NCI-H1105 treated with DMSO at 0.1 percent for 48 hours (cell line): ENCODE measurements at regions not wholly inside any gene's neighbourhood (a gene's known extent, or its start where the extent isn't known, plus 50 kb on each side); places are given as distances from the start of the nearest gene placed in this dataset.
A peak's percentile ranks its signal among the peaks of the same experiment; 100 is the strongest.
"Not testable (repeated sequence)": the region's sequence is repeated elsewhere in the genome, so short reads cannot be mapped to it uniquely, and the experiment has no call there.

Source experiments
- DNase-seq: peaks from one replicate; lab custom pipeline; 2025; lab: John Stamatoyannopoulos, UW

DNA sequence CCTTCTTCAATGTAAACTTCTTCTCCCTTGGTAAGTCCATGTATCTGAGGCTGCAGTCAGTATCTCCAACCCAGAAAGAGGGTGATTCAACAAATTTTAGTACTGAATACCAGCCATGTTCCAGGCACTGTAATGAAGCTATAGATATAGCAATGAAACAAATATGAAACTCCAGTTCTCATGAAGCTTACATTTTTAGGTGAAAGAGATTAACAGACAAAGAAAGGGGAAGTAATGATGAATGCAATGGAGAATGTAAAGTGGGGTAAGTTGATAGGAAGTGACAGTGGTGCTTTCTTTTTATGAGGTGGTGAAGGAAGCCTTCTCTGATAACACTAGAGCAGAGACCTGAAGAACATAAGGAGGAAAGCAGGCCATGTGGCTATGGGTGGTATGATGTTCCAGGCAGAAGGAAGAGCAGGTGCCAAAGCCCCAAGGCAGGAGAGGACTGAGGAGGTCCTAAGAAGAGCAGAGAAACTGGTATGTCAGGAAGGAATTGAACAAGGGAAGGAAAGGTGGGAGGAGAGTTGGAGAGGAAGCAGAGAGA, 143.6 kb downstream of the TFAP2B start:
- DNase-seq, result no peak

GRCh38 chr6:50963952-50964351, 145.3 kb downstream of the TFAP2B start:
- no peak for DNase-seq

- DNase-seq, result no peak
Measured at GRCh38 chr6:50965495-50965894, 146.8 kb downstream of the TFAP2B start.

GRCh38 chr6:50966532-50966931, 147.9 kb downstream of the TFAP2B start:
- DNase-seq, result no peak

GRCh38 chr6:50966986-50967385, 148.3 kb downstream of the TFAP2B start:
- no peak for DNase-seq

DNA sequence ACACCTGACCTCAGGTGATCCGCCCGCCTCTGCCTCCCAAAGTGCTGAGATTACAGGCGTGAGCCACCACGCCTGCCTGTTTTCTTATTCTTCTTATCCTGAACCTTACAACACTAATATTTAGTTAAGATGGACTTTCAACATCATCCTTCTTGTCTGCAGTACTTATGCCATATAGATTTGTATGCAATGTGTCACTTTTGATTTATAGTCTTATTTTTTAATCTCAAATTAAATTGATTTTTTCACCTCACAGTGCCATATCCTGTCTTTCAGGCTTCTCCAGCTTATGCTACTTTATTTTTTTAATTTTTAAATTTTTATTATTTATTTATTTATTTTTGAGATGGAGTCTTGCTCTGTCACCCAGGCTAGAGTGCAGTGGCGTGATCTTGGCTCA, 149.6 kb downstream of the TFAP2B start:
- DNase-seq, result not testable (repeated sequence)

DNA sequence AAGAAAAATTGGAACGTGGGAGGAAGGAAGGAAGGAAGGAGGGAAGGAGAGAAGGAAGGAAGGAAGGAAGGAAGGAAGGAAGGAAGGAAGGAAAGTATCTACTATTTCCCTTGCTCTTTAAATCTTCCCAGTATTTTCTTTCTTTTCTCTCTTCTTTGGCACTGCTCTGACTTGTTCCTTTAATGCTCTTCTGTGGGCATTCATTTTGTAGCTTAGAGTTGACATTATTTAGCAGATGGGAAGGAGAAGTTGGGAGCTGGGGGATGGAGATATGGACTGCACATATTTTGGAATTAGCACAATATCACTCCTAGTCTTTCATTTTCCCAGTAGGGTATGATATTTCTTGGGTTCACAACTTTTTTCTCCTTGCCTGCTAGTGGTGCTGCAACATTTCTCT, 152.2 kb downstream of the TFAP2B start:
- DNase-seq, result no peak

- DNase-seq, result no peak
Measured at GRCh38 chr6:50973464-50973863, 154.8 kb downstream of the TFAP2B start.

DNA sequence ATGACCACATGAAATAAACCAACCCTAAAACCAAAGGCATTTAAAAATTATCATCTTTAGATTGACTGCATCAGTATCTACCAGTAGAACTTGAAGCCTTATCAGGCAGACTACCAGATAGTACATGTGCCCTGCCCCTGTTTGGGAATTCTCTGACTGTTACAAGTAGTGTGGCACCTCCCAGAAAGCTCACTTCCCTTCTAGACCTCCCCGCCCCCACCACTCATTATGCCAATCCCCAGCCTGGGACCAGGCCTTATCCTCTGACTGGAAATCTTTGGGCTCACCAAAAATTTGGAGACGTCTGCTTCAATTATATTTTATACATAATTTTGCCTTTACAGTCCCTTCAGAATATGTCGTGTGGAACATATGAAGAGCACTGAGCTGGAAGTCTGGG, 155.6 kb downstream of the TFAP2B start:
- no peak for DNase-seq

- no peak for DNase-seq
Measured at GRCh38 chr6:50975216-50975615, 156.5 kb downstream of the TFAP2B start.

DNA sequence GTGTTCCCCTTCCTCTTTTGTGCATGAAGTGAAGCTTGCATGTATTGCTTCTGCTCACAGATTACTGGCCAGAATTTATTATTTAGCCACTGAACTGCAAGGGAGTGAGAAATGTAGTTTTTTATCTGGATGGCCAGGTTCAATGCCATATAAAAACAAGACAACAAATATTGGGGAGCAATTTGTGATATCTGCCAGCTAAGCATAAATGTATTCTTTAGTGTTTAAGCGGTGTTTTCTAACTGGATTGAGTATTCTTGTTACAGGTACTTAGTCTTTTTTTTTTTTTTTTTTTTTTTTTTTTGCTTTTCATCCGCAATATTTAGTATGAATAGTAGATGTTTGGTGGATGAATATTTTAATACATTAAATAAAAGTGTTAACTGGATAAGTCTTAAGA, 158.2 kb downstream of the TFAP2B start:
- no peak for DNase-seq

GRCh38 chr6:50977796-50978195, 159.1 kb downstream of the TFAP2B start:
- DNase-seq, result no peak

DNA sequence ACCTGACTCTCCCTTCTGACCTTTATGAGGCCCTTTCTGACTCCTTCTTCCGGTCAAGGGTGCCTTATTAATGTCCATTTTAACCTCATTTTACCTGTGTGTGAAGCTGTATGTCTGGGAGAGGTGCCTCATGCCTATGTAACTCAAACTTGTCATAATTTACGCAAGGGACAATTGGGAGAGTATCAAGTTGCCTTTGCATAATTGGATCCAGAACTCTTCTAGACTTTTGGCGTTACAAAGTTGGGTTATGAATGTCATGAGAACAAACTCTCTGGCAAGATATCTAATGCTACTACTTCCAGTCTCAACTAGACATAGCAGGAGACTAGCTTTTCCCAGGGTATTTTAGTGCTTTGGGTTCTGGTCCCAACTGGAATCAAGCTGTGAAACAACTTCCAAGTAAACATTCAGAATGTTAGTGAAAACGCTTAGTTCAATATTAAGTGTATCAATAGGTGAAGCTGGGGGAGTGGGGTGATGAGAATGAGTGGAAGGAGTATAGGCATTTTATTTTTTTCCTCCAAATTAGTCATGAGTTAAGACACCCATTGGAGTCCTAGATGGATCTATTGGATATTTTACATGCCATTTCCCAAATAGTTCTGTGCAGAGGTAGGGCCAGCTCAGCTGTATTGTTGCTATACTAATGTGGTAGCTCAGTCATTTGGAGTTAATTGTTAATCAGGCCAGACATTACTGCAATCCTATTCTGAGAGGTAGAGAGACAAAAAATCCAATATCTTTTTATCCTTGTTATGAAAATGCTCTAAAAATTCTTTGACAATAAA, 159.9 kb downstream of the TFAP2B start:
- no peak for DNase-seq

DNA sequence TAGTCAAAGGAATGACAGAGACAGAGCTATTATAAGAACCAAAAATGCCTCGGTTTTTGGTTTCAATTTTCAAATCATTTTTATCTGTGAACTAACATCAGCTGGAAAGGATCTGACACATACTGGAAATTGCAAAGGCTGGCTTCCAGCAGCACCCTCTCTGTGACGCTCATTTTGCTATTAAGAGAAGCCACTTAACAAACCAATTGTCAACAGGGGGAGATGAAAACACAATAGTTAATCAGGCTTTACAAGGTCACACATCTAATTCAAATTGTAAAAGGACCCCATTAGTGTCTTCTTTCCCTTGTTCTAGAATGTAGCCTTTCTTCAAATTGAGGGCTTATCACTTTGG, 160.5 kb downstream of the TFAP2B start:
- DNase-seq, result peak; percentile 50

- DNase-seq, result no peak
Measured at GRCh38 chr6:50984135-50984534, 165.5 kb downstream of the TFAP2B start.

DNA sequence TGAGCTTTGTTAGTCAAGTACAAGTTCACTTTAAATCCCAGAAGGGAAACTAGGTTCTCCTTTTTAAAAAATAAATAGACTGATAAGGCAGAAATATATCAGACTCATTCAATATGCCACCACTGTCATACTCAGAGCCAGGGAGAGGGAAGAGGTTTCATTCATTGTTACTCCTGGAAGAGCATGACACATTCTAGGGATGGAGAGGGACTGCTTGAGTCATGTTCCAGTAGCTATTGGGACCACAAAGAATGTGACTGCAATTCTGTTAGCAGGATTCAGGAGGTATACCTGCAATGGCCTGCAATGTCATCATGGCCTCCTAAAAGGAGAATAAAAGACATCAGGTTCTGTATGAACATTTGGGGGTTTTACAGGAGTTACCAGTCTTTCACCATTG, 167.6 kb downstream of the TFAP2B start:
- no peak for DNase-seq

DNA sequence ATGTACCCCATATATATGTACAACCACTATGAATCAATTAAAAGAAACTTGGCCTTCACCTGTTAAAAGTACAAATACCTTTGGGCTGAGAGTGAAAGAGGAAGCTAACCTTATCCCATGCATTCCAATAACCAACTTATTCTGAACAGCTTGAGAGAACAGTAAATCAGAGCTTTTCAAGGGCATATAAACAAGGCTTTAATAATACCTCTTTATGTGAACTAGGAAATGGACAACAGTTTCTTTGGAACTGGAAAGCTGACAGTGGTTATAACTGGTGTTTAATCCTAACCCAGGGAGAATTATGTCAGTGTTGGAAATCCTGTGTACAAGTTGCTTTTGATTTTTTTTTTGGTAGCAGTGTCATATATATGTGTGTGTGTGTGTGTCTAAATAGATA, 170.5 kb downstream of the TFAP2B start:
- no peak for DNase-seq

DNA sequence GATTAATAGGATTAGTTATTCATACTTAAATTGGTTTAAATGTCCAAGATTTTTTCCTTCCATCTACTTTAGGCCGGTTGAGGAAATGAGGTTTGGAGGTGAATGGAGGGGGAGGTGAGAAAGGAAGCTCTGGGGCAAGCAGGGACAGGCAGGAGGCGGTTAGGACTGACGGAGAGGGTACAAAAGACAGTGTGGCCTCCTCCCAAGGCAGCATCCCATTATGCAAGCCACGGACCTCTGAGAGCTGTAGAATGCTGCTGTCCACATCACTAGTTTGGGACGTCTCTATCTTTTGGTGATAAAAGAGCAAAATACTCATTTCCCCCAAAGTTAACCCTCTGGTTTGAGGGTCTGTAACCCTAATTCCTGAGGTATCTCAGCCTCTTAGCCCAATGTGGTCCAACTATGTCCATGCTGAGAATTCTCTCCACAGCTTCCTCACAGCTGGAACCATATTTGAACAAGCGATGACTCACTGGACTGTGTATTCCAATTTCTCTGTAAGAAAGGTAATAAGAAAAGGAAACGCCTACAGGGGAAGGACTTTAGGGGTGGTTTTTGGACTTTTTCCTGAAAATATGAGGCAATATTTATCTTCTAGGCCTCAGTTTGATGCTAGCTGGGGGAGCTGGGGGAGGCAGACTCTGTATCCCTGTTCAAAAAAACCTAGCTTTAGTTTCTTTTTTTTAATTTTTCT, 172.2 kb downstream of the TFAP2B start:
- DNase-seq, result no peak

DNA sequence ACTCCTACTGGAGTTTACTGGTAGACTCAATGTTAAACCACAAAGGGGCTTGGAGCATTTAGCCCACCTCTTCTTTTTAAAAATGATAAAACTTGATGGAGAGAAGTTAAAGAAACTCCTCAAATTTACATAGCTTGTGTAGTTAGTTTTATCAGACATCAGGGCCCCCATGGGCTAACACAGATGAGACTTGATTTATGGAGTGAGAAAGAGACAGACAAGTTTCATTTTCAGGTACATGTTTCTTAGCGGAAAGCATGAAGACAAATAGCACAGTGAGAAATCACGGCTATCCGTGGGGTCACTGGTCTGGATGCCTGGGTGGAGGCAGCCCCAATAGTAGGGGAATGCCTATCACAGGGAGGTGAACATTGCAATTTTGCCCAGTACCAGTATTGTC, 173.6 kb downstream of the TFAP2B start:
- no peak for DNase-seq

GRCh38 chr6:50992704-50993625, 174.3 kb downstream of the TFAP2B start:
- no peak for DNase-seq

GRCh38 chr6:50993941-50994720, 175.5 kb downstream of the TFAP2B start:
- DNase-seq, result no peak

DNA sequence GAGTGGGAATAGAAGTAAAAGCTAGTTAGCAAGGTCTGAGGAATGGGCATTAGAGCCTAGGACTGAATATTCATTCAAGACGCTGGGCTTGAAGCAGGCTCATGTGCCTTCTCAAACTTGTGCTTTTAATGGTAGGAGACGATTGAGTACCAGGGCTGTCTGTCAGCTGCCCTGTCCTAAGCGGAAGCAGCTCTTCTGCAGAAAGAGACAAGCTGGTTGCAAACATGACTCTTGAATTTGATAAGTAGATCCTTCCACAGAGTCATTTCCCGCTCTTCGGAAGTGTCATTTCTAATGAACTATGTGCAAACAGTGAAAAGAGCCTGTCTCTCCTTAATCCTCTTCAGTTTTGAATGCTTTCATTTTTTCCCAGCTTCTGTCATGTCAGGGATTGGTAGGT, 176.4 kb downstream of the TFAP2B start:
- no peak for DNase-seq
